Upper lobe of left lung (tissue), 4 donors: ENCODE measurements at regions not wholly inside any gene's neighbourhood (a gene's known extent, or its start where the extent isn't known, plus 50 kb on each side); places are given as distances from the start of the nearest gene placed in this dataset.

Source experiments
- POLR2A ChIP-seq, 4 donors: fragments of 450-650 bp; IDR thresholded peaks; one replicate each; pipeline ENCODE4 v1.5.1; 2016 to 2017; ENCODE audit warnings: antibody characterized with exemption in 4 of 4, mild to moderate bottlenecking in 2 of 4
- TF ChIP-seq, protein P1 (sequence below), 6 experiments: fragments of 450-650 bp in 4 of 6; fragments of 200-600 bp in 2 of 6; sonication (generic) in 2 of 6; IDR thresholded peaks; one replicate each; pipeline ENCODE4 v1.5.1; 2016 to 2019; ENCODE audit warnings: antibody characterized with exemption in 6 of 6

DNA sequence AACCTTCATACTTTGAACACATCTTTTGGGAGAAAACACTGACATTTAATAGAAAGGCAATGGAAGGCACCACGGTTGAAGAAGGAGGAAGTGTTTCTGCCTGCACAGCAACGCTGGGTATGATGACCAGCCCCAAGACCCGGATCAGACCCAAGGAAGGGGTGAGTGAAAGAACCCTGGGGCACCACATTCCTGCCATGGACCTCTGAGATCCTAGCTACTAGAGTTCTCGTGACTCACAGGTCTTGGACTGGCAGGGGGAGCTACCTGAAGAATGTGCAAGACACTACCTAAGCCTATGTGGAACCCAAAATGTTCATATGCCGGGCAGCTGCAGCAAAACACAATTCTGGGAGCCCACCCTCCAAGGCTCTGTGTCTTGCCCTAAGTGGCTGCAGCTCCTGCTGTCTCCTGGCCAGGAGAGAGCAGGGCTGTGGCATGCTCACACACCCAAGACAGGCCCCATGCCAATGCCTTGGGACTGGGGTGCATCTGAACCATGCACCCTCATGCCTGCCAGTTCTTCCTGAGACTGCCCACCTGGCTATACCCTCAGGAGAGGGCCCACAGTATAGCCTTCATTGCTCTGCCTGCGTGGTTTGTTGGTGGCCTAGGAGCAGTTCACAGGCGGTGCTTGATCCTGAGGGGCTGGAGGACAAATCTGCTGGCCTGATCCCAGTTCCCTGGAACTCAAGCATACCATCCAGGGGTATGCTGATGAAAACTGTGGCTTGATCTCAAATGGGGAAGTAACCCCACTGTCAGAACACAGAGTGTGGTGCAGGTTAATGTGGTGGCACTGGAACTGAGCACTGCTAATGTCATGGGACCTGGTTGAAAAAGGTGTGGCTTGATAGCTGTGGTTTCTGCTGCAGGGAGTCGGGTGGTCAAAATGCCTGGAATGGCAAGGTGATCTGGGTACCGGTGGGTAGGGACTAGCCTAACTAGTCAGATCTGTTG lies 353.3 kb upstream of the ARHGEF26 start:
- TF ChIP-seq, protein P1, sequence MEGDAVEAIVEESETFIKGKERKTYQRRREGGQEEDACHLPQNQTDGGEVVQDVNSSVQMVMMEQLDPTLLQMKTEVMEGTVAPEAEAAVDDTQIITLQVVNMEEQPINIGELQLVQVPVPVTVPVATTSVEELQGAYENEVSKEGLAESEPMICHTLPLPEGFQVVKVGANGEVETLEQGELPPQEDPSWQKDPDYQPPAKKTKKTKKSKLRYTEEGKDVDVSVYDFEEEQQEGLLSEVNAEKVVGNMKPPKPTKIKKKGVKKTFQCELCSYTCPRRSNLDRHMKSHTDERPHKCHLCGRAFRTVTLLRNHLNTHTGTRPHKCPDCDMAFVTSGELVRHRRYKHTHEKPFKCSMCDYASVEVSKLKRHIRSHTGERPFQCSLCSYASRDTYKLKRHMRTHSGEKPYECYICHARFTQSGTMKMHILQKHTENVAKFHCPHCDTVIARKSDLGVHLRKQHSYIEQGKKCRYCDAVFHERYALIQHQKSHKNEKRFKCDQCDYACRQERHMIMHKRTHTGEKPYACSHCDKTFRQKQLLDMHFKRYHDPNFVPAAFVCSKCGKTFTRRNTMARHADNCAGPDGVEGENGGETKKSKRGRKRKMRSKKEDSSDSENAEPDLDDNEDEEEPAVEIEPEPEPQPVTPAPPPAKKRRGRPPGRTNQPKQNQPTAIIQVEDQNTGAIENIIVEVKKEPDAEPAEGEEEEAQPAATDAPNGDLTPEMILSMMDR (IDR thresholded peaks at IDR 0.05) = no peak
- no peak for TF ChIP-seq POLR2A (IDR thresholded peaks at IDR 0.05)
